ENCODE measurements at regions not wholly inside any gene's neighbourhood (a gene's known extent, or its start where the extent isn't known, plus 50 kb on each side); places are given as distances from the start of the nearest gene placed in this dataset.

- Histone ChIP-seq H3K4me1 (ENCODE audit: control insufficient read depth in 1 of 2, insufficient read depth in 2 of 2, low read length in 2 of 2) (no peaks in the 10 kb centered on the region), H3K9me3 (ENCODE audit: control insufficient read depth in 1 of 2, low read length in 2 of 2) (no peaks in the 10 kb centered on the region), H3K4me3 (ENCODE audit: low read depth in 1 of 2, low read length in 2 of 2) (no peak overlapping the region), H3K36me3 (ENCODE audit: control insufficient read depth in 1 of 2, insufficient read depth in 2 of 2, low read length in 2 of 2) (no peaks in the 10 kb centered on the region), H3K27ac (ENCODE audit: low read length) (no peak overlapping the region), H3K27me3 (ENCODE audit: low read depth, low read length) (no peaks in the 10 kb centered on the region)
Observed at GRCh38 chr4:104735174-104735573, 240.5 kb upstream of the CXXC4 start.

GRCh38 chr4:104740161-104740560 lies 245.5 kb upstream of the CXXC4 start:
- Histone ChIP-seq H3K4me3 (ENCODE audit: low read depth in 1 of 2, low read length in 2 of 2) (no peak overlapping the region), H3K9me3 (ENCODE audit: control insufficient read depth in 1 of 2, low read length in 2 of 2) (no peaks in the 10 kb centered on the region), H3K36me3 (ENCODE audit: control insufficient read depth in 1 of 2, insufficient read depth in 2 of 2, low read length in 2 of 2) (no peaks in the 10 kb centered on the region), H3K27me3 (ENCODE audit: low read depth, low read length) (no peaks in the 10 kb centered on the region), H3K27ac (ENCODE audit: low read length) (no peak overlapping the region), H3K4me1 (ENCODE audit: control insufficient read depth in 1 of 2, insufficient read depth in 2 of 2, low read length in 2 of 2) (no peaks in the 10 kb centered on the region)

GRCh38 chr4:104743215-104743653 lies 248.5 kb upstream of the CXXC4 start:
- Histone ChIP-seq H3K27ac (ENCODE audit: low read length) (no peak overlapping the region), H3K27me3 (ENCODE audit: low read depth, low read length) (no peaks in the 10 kb centered on the region), H3K4me1 (ENCODE audit: control insufficient read depth in 1 of 2, insufficient read depth in 2 of 2, low read length in 2 of 2) (no peaks in the 10 kb centered on the region)

GRCh38 chr4:104747635-104748034 lies 252.9 kb upstream of the CXXC4 start:
- Histone ChIP-seq H3K4me3 (ENCODE audit: low read depth in 1 of 2, low read length in 2 of 2) (no peak overlapping the region), H3K36me3 (ENCODE audit: control insufficient read depth in 1 of 2, insufficient read depth in 2 of 2, low read length in 2 of 2) (no peaks in the 10 kb centered on the region), H3K27ac (ENCODE audit: low read length) (no peak overlapping the region), H3K9me3 (ENCODE audit: control insufficient read depth in 1 of 2, low read length in 2 of 2) (no peaks in the 10 kb centered on the region), H3K4me1 (ENCODE audit: control insufficient read depth in 1 of 2, insufficient read depth in 2 of 2, low read length in 2 of 2) (no peaks in the 10 kb centered on the region), H3K27me3 (ENCODE audit: low read depth, low read length) (no peaks in the 10 kb centered on the region)

More at GRCh38 chr4:104743215-104743653, 248.5 kb upstream of the CXXC4 start:
- Histone ChIP-seq H3K9me3 (ENCODE audit: control insufficient read depth in 1 of 2, low read length in 2 of 2) (no peaks in the 10 kb centered on the region), H3K4me3 (ENCODE audit: low read depth in 1 of 2, low read length in 2 of 2) (no peak overlapping the region), H3K36me3 (ENCODE audit: control insufficient read depth in 1 of 2, insufficient read depth in 2 of 2, low read length in 2 of 2) (no peaks in the 10 kb centered on the region)

- no peaks in the 10 kb centered on the region for H3K36me3 ChIP-seq (ENCODE audit: control insufficient read depth in 1 of 2, insufficient read depth in 2 of 2, low read length in 2 of 2)
Observed at GRCh38 chr4:104749062-104749461, 254.4 kb upstream of the CXXC4 start.

GRCh38 chr4:104750008-104750407 lies 255.3 kb upstream of the CXXC4 start:
- no peaks in the 10 kb centered on the region for H3K27me3 ChIP-seq (ENCODE audit: low read depth, low read length)
- no peaks in the 10 kb centered on the region for H3K36me3 ChIP-seq (ENCODE audit: control insufficient read depth in 1 of 2, insufficient read depth in 2 of 2, low read length in 2 of 2)
- no peaks in the 10 kb centered on the region for H3K9me3 ChIP-seq (ENCODE audit: control insufficient read depth in 1 of 2, low read length in 2 of 2)
- H3K4me1 ChIP-seq (ENCODE audit: control insufficient read depth in 1 of 2, insufficient read depth in 2 of 2, low read length in 2 of 2) = no peaks in the 10 kb centered on the region
- H3K4me3 ChIP-seq (ENCODE audit: low read depth in 1 of 2, low read length in 2 of 2) = no peak overlapping the region
- H3K27ac ChIP-seq (ENCODE audit: low read length) = no peak overlapping the region

More at GRCh38 chr4:104749062-104749461, 254.4 kb upstream of the CXXC4 start:
- Histone ChIP-seq H3K9me3 (ENCODE audit: control insufficient read depth in 1 of 2, low read length in 2 of 2) (no peaks in the 10 kb centered on the region), H3K27me3 (ENCODE audit: low read depth, low read length) (no peaks in the 10 kb centered on the region), H3K4me3 (ENCODE audit: low read depth in 1 of 2, low read length in 2 of 2) (no peak overlapping the region), H3K4me1 (ENCODE audit: control insufficient read depth in 1 of 2, insufficient read depth in 2 of 2, low read length in 2 of 2) (no peaks in the 10 kb centered on the region), H3K27ac (ENCODE audit: low read length) (no peak overlapping the region)

GRCh38 chr4:104751468-104751867 lies 256.8 kb upstream of the CXXC4 start:
- Histone ChIP-seq H3K27me3 (ENCODE audit: low read depth, low read length) (no peaks in the 10 kb centered on the region), H3K4me1 (ENCODE audit: control insufficient read depth in 1 of 2, insufficient read depth in 2 of 2, low read length in 2 of 2) (no peaks in the 10 kb centered on the region), H3K36me3 (ENCODE audit: control insufficient read depth in 1 of 2, insufficient read depth in 2 of 2, low read length in 2 of 2) (no peaks in the 10 kb centered on the region), H3K4me3 (ENCODE audit: low read depth in 1 of 2, low read length in 2 of 2) (no peak overlapping the region), H3K9me3 (ENCODE audit: control insufficient read depth in 1 of 2, low read length in 2 of 2) (no peaks in the 10 kb centered on the region), H3K27ac (ENCODE audit: low read length) (no peak overlapping the region)

- no peaks in the 10 kb centered on the region for H3K4me1 ChIP-seq (ENCODE audit: control insufficient read depth in 1 of 2, insufficient read depth in 2 of 2, low read length in 2 of 2)
- no peaks in the 10 kb centered on the region for H3K36me3 ChIP-seq (ENCODE audit: control insufficient read depth in 1 of 2, insufficient read depth in 2 of 2, low read length in 2 of 2)
- H3K9me3 ChIP-seq (ENCODE audit: control insufficient read depth in 1 of 2, low read length in 2 of 2) = no peaks in the 10 kb centered on the region
- no peak overlapping the region for H3K27ac ChIP-seq (ENCODE audit: low read length)
- no peak overlapping the region for H3K4me3 ChIP-seq (ENCODE audit: low read depth in 1 of 2, low read length in 2 of 2)
- H3K27me3 ChIP-seq (ENCODE audit: low read depth, low read length) = no peaks in the 10 kb centered on the region
Observed at GRCh38 chr4:104752337-104752736, 257.6 kb upstream of the CXXC4 start.

GRCh38 chr4:104756837-104757236 lies 262.1 kb upstream of the CXXC4 start:
- no peaks in the 10 kb centered on the region for H3K27me3 ChIP-seq (ENCODE audit: low read depth, low read length)
- no peaks in the 10 kb centered on the region for H3K9me3 ChIP-seq (ENCODE audit: control insufficient read depth in 1 of 2, low read length in 2 of 2)
- H3K4me3 ChIP-seq (ENCODE audit: low read depth in 1 of 2, low read length in 2 of 2) = no peak overlapping the region
- no peak overlapping the region for H3K27ac ChIP-seq (ENCODE audit: low read length)
- H3K36me3 ChIP-seq (ENCODE audit: control insufficient read depth in 1 of 2, insufficient read depth in 2 of 2, low read length in 2 of 2) = no peaks in the 10 kb centered on the region
- no peaks in the 10 kb centered on the region for H3K4me1 ChIP-seq (ENCODE audit: control insufficient read depth in 1 of 2, insufficient read depth in 2 of 2, low read length in 2 of 2)

- Histone ChIP-seq H3K4me3 (ENCODE audit: low read depth in 1 of 2, low read length in 2 of 2) (no peak overlapping the region), H3K27me3 (ENCODE audit: low read depth, low read length) (no peaks in the 10 kb centered on the region), H3K9me3 (ENCODE audit: control insufficient read depth in 1 of 2, low read length in 2 of 2) (no peaks in the 10 kb centered on the region), H3K36me3 (ENCODE audit: control insufficient read depth in 1 of 2, insufficient read depth in 2 of 2, low read length in 2 of 2) (no peaks in the 10 kb centered on the region), H3K27ac (ENCODE audit: low read length) (no peak overlapping the region), H3K4me1 (ENCODE audit: control insufficient read depth in 1 of 2, insufficient read depth in 2 of 2, low read length in 2 of 2) (no peaks in the 10 kb centered on the region)
Observed at GRCh38 chr4:104758574-104758973, 263.9 kb upstream of the CXXC4 start.

GRCh38 chr4:104763554-104764222 lies 269.0 kb upstream of the CXXC4 start:
- Histone ChIP-seq H3K36me3 (ENCODE audit: control insufficient read depth in 1 of 2, insufficient read depth in 2 of 2, low read length in 2 of 2) (no peaks in the 10 kb centered on the region), H3K27ac (ENCODE audit: low read length) (no peak overlapping the region), H3K27me3 (ENCODE audit: low read depth, low read length) (no peaks in the 10 kb centered on the region), H3K4me3 (ENCODE audit: low read depth in 1 of 2, low read length in 2 of 2) (no peak overlapping the region), H3K9me3 (ENCODE audit: control insufficient read depth in 1 of 2, low read length in 2 of 2) (no peaks in the 10 kb centered on the region), H3K4me1 (ENCODE audit: control insufficient read depth in 1 of 2, insufficient read depth in 2 of 2, low read length in 2 of 2) (no peaks in the 10 kb centered on the region)

GRCh38 chr4:104766676-104767075 lies 272.0 kb upstream of the CXXC4 start:
- no peaks in the 10 kb centered on the region for H3K27me3 ChIP-seq (ENCODE audit: low read depth, low read length)
- H3K36me3 ChIP-seq (ENCODE audit: control insufficient read depth in 1 of 2, insufficient read depth in 2 of 2, low read length in 2 of 2) = no peaks in the 10 kb centered on the region
- H3K4me1 ChIP-seq (ENCODE audit: control insufficient read depth in 1 of 2, insufficient read depth in 2 of 2, low read length in 2 of 2) = peaks cover 0 to 4% of the 10 kb centered on the region in 2 donors
- no peak overlapping the region for H3K27ac ChIP-seq (ENCODE audit: low read length)
- H3K4me3 ChIP-seq (ENCODE audit: low read depth in 1 of 2, low read length in 2 of 2) = no peak overlapping the region
- H3K9me3 ChIP-seq (ENCODE audit: control insufficient read depth in 1 of 2, low read length in 2 of 2) = no peaks in the 10 kb centered on the region
